GM12878 (cell line): ENCODE measurements at regions not wholly inside any gene's neighbourhood (a gene's known extent, or its start where the extent isn't known, plus 50 kb on each side); places are given as distances from the start of the nearest gene placed in this dataset.

Experiments
- ATAC-seq: fragments of 200-7000 bp; cut with Tn5 transposase; 3 replicates; pipeline ENCODE4 v1.9.1; 2020; ENCODE audit warnings: mild to moderate bottlenecking, moderate library complexity
- BruUV-seq: library from RNA; stranded (reverse); fragments of 400-500 nt; replicated peaks from 2 replicates; lab custom pipeline; 2021; lab: Mats Ljungman, UMichigan
- CTCF ChIA-PET: fragments of 300-600 bp; sonication (Branson Sonifier 250); formaldehyde crosslinking; extraction: SDS; loops from one replicate; lab custom pipeline; 2021; ENCODE audit warnings: inconsistent platforms; lab: Yijun Ruan, JAX
- POLR2A ChIA-PET: fragments of 350-600 bp; formaldehyde crosslinking; extraction: SDS; loops from one replicate; lab custom pipeline; 2021; ENCODE audit warnings: inconsistent platforms; lab: Charles Lee
- RAD21 ChIA-PET: fragments of 300-600 bp; sonication (Branson Sonifier 250); formaldehyde crosslinking; loops from one replicate; lab custom pipeline; 2023; ENCODE audit warnings: antibody characterized with exemption; ENCODE audit not compliant: unreplicated experiment; lab: Charles Lee
- SMC1A ChIA-PET: fragments of 300-600 bp; sonication (Branson Sonifier 250); formaldehyde crosslinking; loops from one replicate; lab custom pipeline; 2023; ENCODE audit not compliant: unreplicated experiment, uncharacterized antibody; lab: Charles Lee
- DNase-seq: peaks from one replicate; pipeline ENCODE4 v3.0.0-alpha.2; 2011; ENCODE audit warnings: low read depth, low spot score
- FAIRE-seq: peaks from 3 replicates; lab custom pipeline; 2011; peaks lifted over from hg19 to GRCh38; lab: Jason Lieb, UNC
- H2AFZ ChIP-seq: 2 replicates; pipeline ENCODE4 v1.6.0; 2011; ENCODE audit warnings: low read depth, low read length, control low read depth; ENCODE audit not compliant: control insufficient read depth
- H3K27ac ChIP-seq: 2 replicates; pipeline ENCODE4 v1.5.1; 2011; ENCODE audit warnings: control low read depth; ENCODE audit not compliant: control insufficient read depth, insufficient read depth
- H3K27me3 ChIP-seq, 2 experiments: replicated peaks in 1 of 2; 2 replicates each; pipeline versions ENCODE4 v1.6.0 to v1.6.1; 2011; ENCODE audit warnings: low read length in 1 of 2; ENCODE audit not compliant: control insufficient read depth in 2 of 2, insufficient read depth in 2 of 2
- H3K36me3 ChIP-seq, 2 experiments: 2 replicates each; pipeline ENCODE4 v1.5.1; 2011; ENCODE audit warnings: low read length in 1 of 2; ENCODE audit not compliant: control insufficient read depth in 2 of 2, insufficient read depth in 2 of 2
- H3K4me1 ChIP-seq: 2 replicates; pipeline ENCODE4 v1.6.1; 2011; ENCODE audit warnings: mild to moderate bottlenecking, low read length, moderate library complexity, mixed read lengths; ENCODE audit not compliant: control insufficient read depth, insufficient read depth
- H3K4me2 ChIP-seq: 2 replicates; pipeline ENCODE4 v1.6.0; 2011; ENCODE audit warnings: control low read depth; ENCODE audit not compliant: control insufficient read depth, insufficient read depth
- H3K4me3 ChIP-seq: fragments of 200-600 bp; sonication (generic); 2 replicates; pipeline ENCODE4 v1.5.1; 2016
- H3K79me2 ChIP-seq: 2 replicates; pipeline ENCODE4 v1.6.0; 2011; ENCODE audit warnings: low read length; ENCODE audit not compliant: control insufficient read depth, insufficient read depth
- H3K9ac ChIP-seq: 2 replicates; pipeline ENCODE4 v1.8.0; 2011; ENCODE audit warnings: low read length, control low read depth, mixed read lengths; ENCODE audit not compliant: control insufficient read depth, insufficient read depth
- H3K9me3 ChIP-seq: replicated peaks from 3 replicates; pipeline ENCODE4 v1.5.1; 2011; ENCODE audit warnings: mild to moderate bottlenecking, low read length; ENCODE audit not compliant: control insufficient read depth, insufficient read depth
- H4K20me1 ChIP-seq: 2 replicates; pipeline ENCODE4 v1.6.0; 2011; ENCODE audit not compliant: control insufficient read depth, insufficient read depth
- BCLAF1 ChIP-seq: fragments of 450-650 bp; IDR thresholded peaks from 2 replicates; pipeline ENCODE4 v1.6.1; 2017; ENCODE audit warnings: antibody characterized with exemption, mild to moderate bottlenecking, moderate library complexity
- BHLHE40 ChIP-seq, 2 experiments: fragments of 450-650 bp in 1 of 2; IDR thresholded peaks; 2 replicates each; pipeline ENCODE4 v1.6.1; 2011 to 2017; ENCODE audit warnings: low read depth in 2 of 2, borderline replicate concordance in 1 of 2, improper control_type of control experiment in 1 of 2, low read length in 1 of 2, mild to moderate bottlenecking in 1 of 2
- BMI1 ChIP-seq: fragments of 450-650 bp; IDR thresholded peaks from 2 replicates; pipeline ENCODE4 v1.6.1; 2016; ENCODE audit warnings: mild to moderate bottlenecking, moderate library complexity, borderline replicate concordance
- CBFB ChIP-seq: IDR thresholded peaks from 2 replicates; pipeline ENCODE4 v1.6.1; 2016; ENCODE audit warnings: antibody characterized with exemption, low read depth
- CHD1 ChIP-seq: IDR thresholded peaks from 2 replicates; pipeline ENCODE4 v1.6.1; 2012; ENCODE audit warnings: low read depth, low read length, improper control_type of control experiment
- CHD2 ChIP-seq: IDR thresholded peaks from 2 replicates; pipeline ENCODE4 v1.6.1; 2011; ENCODE audit warnings: low read depth, low read length, improper control_type of control experiment, borderline replicate concordance
- EGR1 ChIP-seq, 2 experiments: IDR thresholded peaks; 1 replicate in 1 of 2; 2 replicates in 1 of 2; pipeline ENCODE4 v1.6.1; 2011 to 2012; ENCODE audit warnings: low read depth in 2 of 2, low read length in 2 of 2, borderline replicate concordance in 1 of 2, mild to moderate bottlenecking in 1 of 2, moderate library complexity in 1 of 2
- LARP7 ChIP-seq: fragments of 450-650 bp; IDR thresholded peaks from 2 replicates; pipeline ENCODE4 v1.6.1; 2017; ENCODE audit warnings: mild to moderate bottlenecking
- NR2C1 ChIP-seq: fragments of 450-650 bp; IDR thresholded peaks from 2 replicates; pipeline ENCODE4 v1.6.1; 2017; ENCODE audit warnings: antibody characterized with exemption, mild to moderate bottlenecking, moderate library complexity
- RELA ChIP-seq: fragments of 450-650 bp; IDR thresholded peaks from 2 replicates; pipeline ENCODE4 v1.8.0; 2014; ENCODE audit warnings: borderline replicate concordance; ENCODE audit not compliant: partially characterized antibody
- SREBF2 ChIP-seq: IDR thresholded peaks from 2 replicates; pipeline ENCODE4 v1.6.1; 2012; ENCODE audit warnings: mild to moderate bottlenecking, low read length
- STAT3 ChIP-seq: IDR thresholded peaks from 2 replicates; pipeline ENCODE4 v1.6.1; 2011; ENCODE audit warnings: low read depth, low read length, improper control_type of control experiment
- YY1 ChIP-seq: IDR thresholded peaks from 2 replicates; pipeline ENCODE4 v1.6.1; 2011; ENCODE audit warnings: low read depth, mild to moderate bottlenecking, low read length
- ZNF274 ChIP-seq: IDR thresholded peaks from one replicate; pipeline ENCODE4 v1.8.0; 2011; ENCODE audit not compliant: insufficient read length, insufficient read depth
- WGBS: methylation state at CpG from one replicate; pipeline ENCODE4 v1.1.6; 2016; ENCODE audit warnings: low lambda C conversion rate; ENCODE audit not compliant: insufficient replicate concordance, insufficient coverage; ENCODE audit errors: missing lambda C conversion rate; 5-methylcytosine and 5-hydroxymethylcytosine counted together
- in situ Hi-C: fragments of 300-500 bp; cut with MboI; formaldehyde crosslinking; loops from 9 replicates; pipeline ENCODE4 v1.14.3; 2018; ENCODE audit warnings: mixed read lengths
- intact Hi-C: fragments of 100-400 bp; cut with micrococcal nuclease; formaldehyde crosslinking; loops from one replicate; pipeline ENCODE4 v1.14.2; 2022; ENCODE audit not compliant: unreplicated experiment
- TF ChIP-seq, protein P1 (sequence below): fragments of 150-350 bp; IDR thresholded peaks from 2 replicates; pipeline ENCODE4 v1.6.1; 2014; ENCODE audit warnings: mild to moderate bottlenecking, low read depth, low read length

- TF ChIP-seq BCLAF1, result no peak
- no peak for TF ChIP-seq YY1
- TF ChIP-seq BHLHE40 (IDR thresholded peaks at IDR 0.05; ENCODE audit: borderline replicate concordance in 1 of 2, low read depth in 2 of 2, low read length in 1 of 2), result no peak
- TF ChIP-seq CHD1, result no peak
- TF ChIP-seq CBFB, result no peak
- TF ChIP-seq SREBF2, result no peak
- no peak for TF ChIP-seq BMI1
- TF ChIP-seq, protein P1, sequence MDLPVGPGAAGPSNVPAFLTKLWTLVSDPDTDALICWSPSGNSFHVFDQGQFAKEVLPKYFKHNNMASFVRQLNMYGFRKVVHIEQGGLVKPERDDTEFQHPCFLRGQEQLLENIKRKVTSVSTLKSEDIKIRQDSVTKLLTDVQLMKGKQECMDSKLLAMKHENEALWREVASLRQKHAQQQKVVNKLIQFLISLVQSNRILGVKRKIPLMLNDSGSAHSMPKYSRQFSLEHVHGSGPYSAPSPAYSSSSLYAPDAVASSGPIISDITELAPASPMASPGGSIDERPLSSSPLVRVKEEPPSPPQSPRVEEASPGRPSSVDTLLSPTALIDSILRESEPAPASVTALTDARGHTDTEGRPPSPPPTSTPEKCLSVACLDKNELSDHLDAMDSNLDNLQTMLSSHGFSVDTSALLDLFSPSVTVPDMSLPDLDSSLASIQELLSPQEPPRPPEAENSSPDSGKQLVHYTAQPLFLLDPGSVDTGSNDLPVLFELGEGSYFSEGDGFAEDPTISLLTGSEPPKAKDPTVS, result no peak
- no peak for TF ChIP-seq CHD2
- TF ChIP-seq RELA, result no peak
- no peak for TF ChIP-seq EGR1 (IDR thresholded peaks at IDR 0.05; ENCODE audit: borderline replicate concordance in 1 of 2, low read depth in 2 of 2, low read length in 2 of 2)
- no peak for TF ChIP-seq LARP7
- no peak for TF ChIP-seq ZNF274
- no peak for TF ChIP-seq NR2C1
- no peak for TF ChIP-seq STAT3
- no peaks in the 10 kb centered on the region for H3K27me3 ChIP-seq
- RAD21 ChIA-PET, result no interaction called here
- intact Hi-C loops, result no loop called here
- 89% methylated on average over 1 of the region's 1 CpG for WGBS
- ATAC-seq, result no peak
- H3K4me3 ChIP-seq, result no peak overlapping the region
- BruUV-seq, result no TSS peak
- no peak for FAIRE-seq
- CTCF ChIA-PET, result no interaction called here
- DNase-seq, result no peak
- H3K9ac ChIP-seq, result no peak overlapping the region
- no peaks in the 10 kb centered on the region for H3K36me3 ChIP-seq
- H3K79me2 ChIP-seq, result no peaks in the 10 kb centered on the region
- SMC1A ChIA-PET, result no interaction called here
- H3K4me1 ChIP-seq, result no peaks in the 10 kb centered on the region
- POLR2A ChIA-PET, result no interaction called here
- in situ Hi-C loops, result no loop called here
- H3K4me2 ChIP-seq, result no peak overlapping the region
- no peak overlapping the region for H2AFZ ChIP-seq
- no peaks in the 10 kb centered on the region for H4K20me1 ChIP-seq
- no peaks in the 10 kb centered on the region for H3K9me3 ChIP-seq
- H3K27ac ChIP-seq, result no peak overlapping the region
Observed at GRCh38 chr21:27190601-27191000, 223.7 kb upstream of the ADAMTS5 start.
